ENCODE measurements at regions not wholly inside any gene's neighbourhood (a gene's known extent, or its start where the extent isn't known, plus 50 kb on each side); places are given as distances from the start of the nearest gene placed in this dataset.

DNA sequence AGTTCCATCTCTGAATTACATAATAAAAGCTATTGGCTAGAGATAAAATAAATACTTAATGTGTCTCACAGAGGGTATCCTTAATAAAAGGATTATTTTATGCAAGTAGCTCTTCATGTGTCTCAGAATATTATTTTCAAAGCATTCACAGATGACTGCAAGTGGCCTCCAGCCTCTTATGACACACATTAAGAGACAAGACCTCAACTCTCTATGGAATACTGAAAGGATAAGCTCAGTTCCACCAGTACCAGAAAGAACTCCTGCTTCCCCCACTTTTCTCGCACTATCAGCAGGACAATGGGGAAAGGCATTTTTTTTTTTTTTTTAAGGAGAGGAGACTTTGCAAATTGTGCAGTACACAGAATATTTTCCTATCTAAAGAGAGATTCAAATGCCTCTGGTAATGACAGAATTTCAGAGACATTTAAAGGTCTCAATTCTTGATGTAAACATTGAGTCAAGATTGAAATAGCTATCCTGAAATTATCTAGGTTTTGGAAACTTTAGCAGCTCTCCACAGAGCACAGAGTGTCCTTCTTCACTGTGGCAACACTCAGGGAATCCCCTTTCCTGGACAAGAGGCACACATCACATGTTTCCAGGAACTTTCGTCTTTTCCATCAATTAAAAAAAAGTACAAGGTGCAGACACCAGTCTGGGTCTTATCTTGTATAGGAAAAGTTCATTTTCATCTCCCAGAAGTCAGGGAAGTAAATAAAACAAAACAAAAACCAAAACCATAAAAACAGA, 122.0 kb upstream of the ANK3 start:
- no peaks in the 10 kb centered on the region for H3K9me3 ChIP-seq (ENCODE audit: control insufficient read depth in 3 of 3, low read length in 3 of 3)
- H3K36me3 ChIP-seq (ENCODE audit: control insufficient read depth in 3 of 3, insufficient read depth in 3 of 3, low read length in 3 of 3) = no peaks in the 10 kb centered on the region
- peaks cover 0 to 5% (median 0%) of the 10 kb centered on the region in 3 donors for H3K4me1 ChIP-seq (ENCODE audit: control insufficient read depth in 3 of 3, insufficient read depth in 3 of 3, low read length in 3 of 3)
- no peak overlapping the region for H3K4me3 ChIP-seq (ENCODE audit: low read length in 3 of 3)
- H3K27ac ChIP-seq (ENCODE audit: low read depth, low read length) = no peak overlapping the region
- H3K27me3 ChIP-seq (ENCODE audit: control insufficient read depth in 3 of 3, insufficient read depth in 3 of 3, low read length in 3 of 3) = no peaks in the 10 kb centered on the region
- no peak overlapping the region for H3K9ac ChIP-seq (ENCODE audit: low read depth in 1 of 3, low read length in 3 of 3)

- Histone ChIP-seq H3K4me3 (ENCODE audit: low read length in 3 of 3) (no peak overlapping the region), H3K27me3 (ENCODE audit: control insufficient read depth in 3 of 3, insufficient read depth in 3 of 3, low read length in 3 of 3) (no peaks in the 10 kb centered on the region), H3K4me1 (ENCODE audit: control insufficient read depth in 3 of 3, insufficient read depth in 3 of 3, low read length in 3 of 3) (peaks cover 0 to 5% (median 0%) of the 10 kb centered on the region in 3 donors), H3K9me3 (ENCODE audit: control insufficient read depth in 3 of 3, low read length in 3 of 3) (no peaks in the 10 kb centered on the region), H3K27ac (ENCODE audit: low read depth, low read length) (no peak overlapping the region), H3K36me3 (ENCODE audit: control insufficient read depth in 3 of 3, insufficient read depth in 3 of 3, low read length in 3 of 3) (no peaks in the 10 kb centered on the region), H3K9ac (ENCODE audit: low read depth in 1 of 3, low read length in 3 of 3) (no peak overlapping the region)
Measured at GRCh38 chr10:60508831-60509230, 119.2 kb upstream of the ANK3 start.

DNA sequence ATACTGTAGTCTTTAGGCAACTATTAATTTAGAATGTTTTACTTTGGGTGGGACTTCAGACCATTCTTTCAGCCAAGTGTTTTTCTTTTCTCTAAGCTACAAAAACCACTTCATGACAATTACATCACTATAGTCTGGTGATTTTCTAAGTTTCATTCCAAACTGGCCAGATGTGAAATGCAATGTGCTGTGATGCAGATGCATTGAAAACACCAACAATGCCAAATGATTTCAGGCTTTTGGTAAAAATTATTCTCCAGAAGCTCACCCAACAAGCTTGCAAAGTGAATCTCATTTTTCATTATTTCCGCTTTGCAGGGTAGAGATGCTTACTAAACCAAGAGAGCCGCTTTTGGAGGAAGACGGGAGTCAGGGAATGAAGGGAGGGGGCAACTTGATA, 118.4 kb upstream of the ANK3 start:
- H3K27me3 ChIP-seq (ENCODE audit: control insufficient read depth in 3 of 3, insufficient read depth in 3 of 3, low read length in 3 of 3) = no peaks in the 10 kb centered on the region
- H3K4me1 ChIP-seq (ENCODE audit: control insufficient read depth in 3 of 3, insufficient read depth in 3 of 3, low read length in 3 of 3) = peaks cover 0 to 5% (median 0%) of the 10 kb centered on the region in 3 donors
- no peak overlapping the region for H3K4me3 ChIP-seq (ENCODE audit: low read length in 3 of 3)
- no peak overlapping the region for H3K27ac ChIP-seq (ENCODE audit: low read depth, low read length)
- no peaks in the 10 kb centered on the region for H3K36me3 ChIP-seq (ENCODE audit: control insufficient read depth in 3 of 3, insufficient read depth in 3 of 3, low read length in 3 of 3)
- no peaks in the 10 kb centered on the region for H3K9me3 ChIP-seq (ENCODE audit: control insufficient read depth in 3 of 3, low read length in 3 of 3)
- no peak overlapping the region for H3K9ac ChIP-seq (ENCODE audit: low read depth in 1 of 3, low read length in 3 of 3)

- H3K36me3 ChIP-seq (ENCODE audit: control insufficient read depth in 3 of 3, insufficient read depth in 3 of 3, low read length in 3 of 3) = no peaks in the 10 kb centered on the region
- no peaks in the 10 kb centered on the region for H3K9me3 ChIP-seq (ENCODE audit: control insufficient read depth in 3 of 3, low read length in 3 of 3)
- H3K27ac ChIP-seq (ENCODE audit: low read depth, low read length) = no peak overlapping the region
- H3K27me3 ChIP-seq (ENCODE audit: control insufficient read depth in 3 of 3, insufficient read depth in 3 of 3, low read length in 3 of 3) = no peaks in the 10 kb centered on the region
- no peak overlapping the region for H3K4me3 ChIP-seq (ENCODE audit: low read length in 3 of 3)
- H3K9ac ChIP-seq (ENCODE audit: low read depth in 1 of 3, low read length in 3 of 3) = no peak overlapping the region
- H3K4me1 ChIP-seq (ENCODE audit: control insufficient read depth in 3 of 3, insufficient read depth in 3 of 3, low read length in 3 of 3) = no peaks in the 10 kb centered on the region
Measured at GRCh38 chr10:60502621-60503020, 112.9 kb upstream of the ANK3 start.

GRCh38 chr10:60498985-60499384, 109.3 kb upstream of the ANK3 start:
- Histone ChIP-seq H3K9ac (ENCODE audit: low read depth in 1 of 3, low read length in 3 of 3) (no peak overlapping the region), H3K36me3 (ENCODE audit: control insufficient read depth in 3 of 3, insufficient read depth in 3 of 3, low read length in 3 of 3) (no peaks in the 10 kb centered on the region), H3K27me3 (ENCODE audit: control insufficient read depth in 3 of 3, insufficient read depth in 3 of 3, low read length in 3 of 3) (no peaks in the 10 kb centered on the region), H3K27ac (ENCODE audit: low read depth, low read length) (no peak overlapping the region), H3K4me1 (ENCODE audit: control insufficient read depth in 3 of 3, insufficient read depth in 3 of 3, low read length in 3 of 3) (no peaks in the 10 kb centered on the region), H3K9me3 (ENCODE audit: control insufficient read depth in 3 of 3, low read length in 3 of 3) (no peaks in the 10 kb centered on the region), H3K4me3 (ENCODE audit: low read length in 3 of 3) (no peak overlapping the region)

- Histone ChIP-seq H3K9me3 (ENCODE audit: control insufficient read depth in 3 of 3, low read length in 3 of 3) (no peaks in the 10 kb centered on the region), H3K27me3 (ENCODE audit: control insufficient read depth in 3 of 3, insufficient read depth in 3 of 3, low read length in 3 of 3) (no peaks in the 10 kb centered on the region), H3K27ac (ENCODE audit: low read depth, low read length) (no peak overlapping the region), H3K4me1 (ENCODE audit: control insufficient read depth in 3 of 3, insufficient read depth in 3 of 3, low read length in 3 of 3) (no peaks in the 10 kb centered on the region), H3K9ac (ENCODE audit: low read depth in 1 of 3, low read length in 3 of 3) (no peak overlapping the region), H3K4me3 (ENCODE audit: low read length in 3 of 3) (no peak overlapping the region), H3K36me3 (ENCODE audit: control insufficient read depth in 3 of 3, insufficient read depth in 3 of 3, low read length in 3 of 3) (no peaks in the 10 kb centered on the region)
Measured at GRCh38 chr10:60497364-60497763, 107.7 kb upstream of the ANK3 start.

- Histone ChIP-seq H3K9me3 (ENCODE audit: control insufficient read depth in 3 of 3, low read length in 3 of 3) (no peaks in the 10 kb centered on the region), H3K4me3 (ENCODE audit: low read length in 3 of 3) (no peak overlapping the region), H3K27ac (ENCODE audit: low read depth, low read length) (no peak overlapping the region), H3K9ac (ENCODE audit: low read depth in 1 of 3, low read length in 3 of 3) (no peak overlapping the region), H3K36me3 (ENCODE audit: control insufficient read depth in 3 of 3, insufficient read depth in 3 of 3, low read length in 3 of 3) (no peaks in the 10 kb centered on the region), H3K27me3 (ENCODE audit: control insufficient read depth in 3 of 3, insufficient read depth in 3 of 3, low read length in 3 of 3) (no peaks in the 10 kb centered on the region), H3K4me1 (ENCODE audit: control insufficient read depth in 3 of 3, insufficient read depth in 3 of 3, low read length in 3 of 3) (no peaks in the 10 kb centered on the region)
Measured at GRCh38 chr10:60496181-60496580, 106.5 kb upstream of the ANK3 start.

DNA sequence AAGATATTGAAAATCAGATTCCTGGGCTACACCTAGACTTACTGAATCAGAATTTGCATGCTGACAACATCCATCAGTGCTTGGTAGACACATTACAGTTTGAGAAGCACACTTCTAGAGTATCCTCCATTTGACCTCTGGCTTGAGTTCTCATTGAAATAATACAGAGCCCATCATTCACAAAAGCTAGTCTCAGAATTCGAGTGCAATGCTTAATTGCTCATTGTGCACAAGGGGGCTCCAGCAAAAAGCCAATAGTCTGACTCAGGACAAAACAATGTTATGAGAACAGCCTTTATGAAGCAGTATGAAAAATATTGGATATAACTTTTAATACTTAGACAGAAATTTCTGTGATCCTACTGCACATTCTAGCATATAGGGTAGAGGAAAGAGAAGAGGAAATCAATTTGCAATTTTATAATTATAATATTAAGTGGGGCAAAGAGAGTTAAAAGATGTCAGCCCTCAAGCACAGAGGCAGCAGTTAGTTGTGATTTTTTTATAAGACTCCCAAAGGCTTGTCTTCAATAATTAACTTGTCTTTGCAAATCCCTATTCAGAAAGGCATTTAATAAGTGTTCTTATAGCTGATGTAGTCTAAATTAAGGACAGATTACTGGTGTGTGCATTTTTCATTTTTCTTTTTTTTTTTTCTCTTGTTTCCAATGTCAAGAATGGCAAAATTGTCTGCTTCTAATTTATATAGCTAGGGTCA, 105.8 kb upstream of the ANK3 start:
- H3K27ac ChIP-seq (ENCODE audit: low read depth, low read length) = no peak overlapping the region
- no peaks in the 10 kb centered on the region for H3K4me1 ChIP-seq (ENCODE audit: control insufficient read depth in 3 of 3, insufficient read depth in 3 of 3, low read length in 3 of 3)
- H3K9me3 ChIP-seq (ENCODE audit: control insufficient read depth in 3 of 3, low read length in 3 of 3) = no peaks in the 10 kb centered on the region
- no peaks in the 10 kb centered on the region for H3K36me3 ChIP-seq (ENCODE audit: control insufficient read depth in 3 of 3, insufficient read depth in 3 of 3, low read length in 3 of 3)
- H3K9ac ChIP-seq (ENCODE audit: low read depth in 1 of 3, low read length in 3 of 3) = no peak overlapping the region
- H3K27me3 ChIP-seq (ENCODE audit: control insufficient read depth in 3 of 3, insufficient read depth in 3 of 3, low read length in 3 of 3) = no peaks in the 10 kb centered on the region
- no peak overlapping the region for H3K4me3 ChIP-seq (ENCODE audit: low read length in 3 of 3)

GRCh38 chr10:60494774-60495173, 105.1 kb upstream of the ANK3 start:
- H3K4me1 ChIP-seq (ENCODE audit: control insufficient read depth in 3 of 3, insufficient read depth in 3 of 3, low read length in 3 of 3) = peaks cover 0 to 4% (median 3%) of the 10 kb centered on the region in 3 donors
- H3K9ac ChIP-seq (ENCODE audit: low read depth in 1 of 3, low read length in 3 of 3) = no peak overlapping the region
- H3K4me3 ChIP-seq (ENCODE audit: low read length in 3 of 3) = no peak overlapping the region
- H3K27ac ChIP-seq (ENCODE audit: low read depth, low read length) = no peak overlapping the region
- no peaks in the 10 kb centered on the region for H3K36me3 ChIP-seq (ENCODE audit: control insufficient read depth in 3 of 3, insufficient read depth in 3 of 3, low read length in 3 of 3)
- no peaks in the 10 kb centered on the region for H3K27me3 ChIP-seq (ENCODE audit: control insufficient read depth in 3 of 3, insufficient read depth in 3 of 3, low read length in 3 of 3)
- H3K9me3 ChIP-seq (ENCODE audit: control insufficient read depth in 3 of 3, low read length in 3 of 3) = no peaks in the 10 kb centered on the region

GRCh38 chr10:60491162-60491561, 101.5 kb upstream of the ANK3 start:
- H3K4me1 ChIP-seq (ENCODE audit: control insufficient read depth in 3 of 3, insufficient read depth in 3 of 3, low read length in 3 of 3) = peaks cover 0 to 6% (median 3%) of the 10 kb centered on the region in 3 donors
- no peak overlapping the region for H3K9ac ChIP-seq (ENCODE audit: low read depth in 1 of 3, low read length in 3 of 3)
- no peaks in the 10 kb centered on the region for H3K36me3 ChIP-seq (ENCODE audit: control insufficient read depth in 3 of 3, insufficient read depth in 3 of 3, low read length in 3 of 3)
- no peaks in the 10 kb centered on the region for H3K27me3 ChIP-seq (ENCODE audit: control insufficient read depth in 3 of 3, insufficient read depth in 3 of 3, low read length in 3 of 3)
- no peak overlapping the region for H3K27ac ChIP-seq (ENCODE audit: low read depth, low read length)
- H3K4me3 ChIP-seq (ENCODE audit: low read length in 3 of 3) = no peak overlapping the region
- no peaks in the 10 kb centered on the region for H3K9me3 ChIP-seq (ENCODE audit: control insufficient read depth in 3 of 3, low read length in 3 of 3)
